Adrenal gland (tissue), 9 donors: ENCODE measurements at regions not wholly inside any gene's neighbourhood (a gene's known extent, or its start where the extent isn't known, plus 50 kb on each side); places are given as distances from the start of the nearest gene placed in this dataset.

Experiments used
- DNase-seq, 7 donors: peaks; one replicate each; pipeline ENCODE4 v3.0.0-alpha.2; 2019 to 2020
- H3K27ac ChIP-seq, 5 donors: fragments of 200-600 bp; sonication (generic) in 4 of 5; 1 replicate in 3 of 5; 2 replicates in 2 of 5; pipeline versions ENCODE4 v1.5.1 to v1.8.0; 2016 to 2020; ENCODE audit warnings: mild to moderate bottlenecking in 1 of 5
- H3K27me3 ChIP-seq: fragments of 200-600 bp; 2 replicates; pipeline ENCODE4 v1.8.0; 2021
- H3K36me3 ChIP-seq, 2 donors: fragments of 200-600 bp; replicated peaks in 1 of 2; 1 replicate in 1 of 2; 2 replicates in 1 of 2; pipeline versions ENCODE4 v1.5.1 to v1.8.0; 2018 to 2022
- H3K4me1 ChIP-seq, 2 donors: fragments of 200-600 bp; replicated peaks in 1 of 2; 1 replicate in 1 of 2; 2 replicates in 1 of 2; pipeline versions ENCODE4 v1.5.1 to v1.8.0; 2018 to 2021
- H3K4me3 ChIP-seq, 4 donors: fragments of 200-600 bp; sonication (generic) in 3 of 4; one replicate each; pipeline ENCODE4 v1.5.1; 2016 to 2018
- H3K9me3 ChIP-seq, 3 donors: fragments of 200-600 bp; sonication (generic) in 1 of 3; replicated peaks in 1 of 3; 1 replicate in 2 of 3; 2 replicates in 1 of 3; pipeline versions ENCODE4 v1.5.1 to v1.8.0; 2016 to 2021
- CTCF ChIP-seq, 6 experiments: fragments of 450-650 bp in 4 of 6; fragments of 200-600 bp in 2 of 6; sonication (generic) in 1 of 6; IDR thresholded peaks; 1 replicate in 5 of 6; 2 replicates in 1 of 6; pipeline versions ENCODE4 v1.5.1 to v1.8.0; 2016 to 2021; ENCODE audit warnings: antibody characterized with exemption in 6 of 6, mild to moderate bottlenecking in 2 of 6, moderate library complexity in 1 of 6
- POLR2A ChIP-seq, 2 donors: fragments of 450-650 bp; IDR thresholded peaks; one replicate each; pipeline ENCODE4 v1.6.1; 2017; ENCODE audit warnings: antibody characterized with exemption in 2 of 2, mild to moderate bottlenecking in 2 of 2, moderate library complexity in 1 of 2
- WGBS, 4 donors: extraction: QIAGEN DNeasy Blood & Tissue Kit in 2 of 4; methylation state at CpG; one replicate each; pipeline versions ENCODE4 v1.1.5 to v1.1.7; 2013 to 2017; 5-methylcytosine and 5-hydroxymethylcytosine counted together
- intact Hi-C, 2 donors: fragments of 100-400 bp; cut with DNase I; formaldehyde crosslinking; loops; one replicate each; pipeline versions ENCODE4 v1.14.1 to v1.15.0; 2022 to 2023
- donor health status: healthy with polysubstance abuse.
- donor health status: Bipolar disorder and iron deficiency.
- donor health status: DM: yes; HTN: yes; CAD: no.
- donor health status: DM: no; HTN: no; CAD: no.
- donor health status: DM: no; HTN: no; CAD: no.

DNA sequence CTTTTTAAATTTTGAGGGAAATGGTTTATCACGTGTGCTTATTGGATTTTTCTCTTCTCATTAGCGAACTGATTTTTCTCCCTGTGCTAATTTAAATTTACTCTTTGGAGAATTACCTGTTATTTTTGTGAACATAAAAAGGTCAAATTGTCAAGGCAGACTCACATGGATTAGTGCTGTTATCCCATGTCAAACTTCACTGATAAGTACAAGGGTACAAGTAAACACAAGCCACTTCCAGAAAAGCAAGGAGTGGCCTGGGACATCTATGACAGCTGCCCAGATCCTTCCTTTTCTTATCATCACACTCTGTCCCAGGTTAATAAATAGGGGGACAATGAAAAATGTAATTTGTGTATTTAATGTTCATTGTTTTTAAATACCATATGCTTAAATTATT, 901.2 kb downstream of the LTN1 start:
- Histone ChIP-seq H3K4me3 (no peak overlapping the region), H3K9me3 (no peaks in the 10 kb centered on the region), H3K36me3 (no peaks in the 10 kb centered on the region), H3K27ac (no peak overlapping the region), H3K4me1 (no peaks in the 10 kb centered on the region), H3K27me3 (no peaks in the 10 kb centered on the region)
- TF ChIP-seq POLR2A (IDR thresholded peaks at IDR 0.05): no peak
- TF ChIP-seq CTCF (IDR thresholded peaks at IDR 0.05): no peak
- no peak for DNase-seq
- intact Hi-C loops: no loop called here
- WGBS, 4 donors: 83 to 91% (median 85%) methylated on average over 2 of the region's 2 CpGs

DNA sequence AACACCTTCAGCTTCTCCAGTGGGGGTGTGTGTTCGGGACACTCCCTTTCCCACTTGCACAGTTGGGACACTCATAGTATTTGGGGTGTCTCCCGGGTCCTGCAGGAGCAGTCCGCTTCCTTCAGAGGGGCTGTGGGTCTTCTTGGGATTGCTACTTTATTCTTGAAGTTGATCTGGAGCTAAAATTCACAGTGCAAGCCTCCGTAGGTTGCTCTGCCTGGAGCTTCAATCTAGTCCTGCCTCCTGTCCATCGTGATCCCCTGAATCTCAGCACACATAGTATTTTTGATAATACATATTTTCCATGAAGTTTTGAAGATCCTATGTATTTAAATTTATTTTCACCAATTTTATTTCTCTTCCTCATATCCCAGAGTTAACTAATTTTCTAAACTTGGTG, 902.1 kb downstream of the LTN1 start:
- H3K27ac ChIP-seq: no peak overlapping the region
- TF ChIP-seq POLR2A (IDR thresholded peaks at IDR 0.05): no peak
- TF ChIP-seq CTCF (IDR thresholded peaks at IDR 0.05): no peak
- no peak overlapping the region for H3K4me3 ChIP-seq
- 79 to 89% (median 87%) methylated on average over 5 of the region's 5 CpGs for WGBS, 4 donors
- no peaks in the 10 kb centered on the region for H3K9me3 ChIP-seq
- H3K4me1 ChIP-seq: no peaks in the 10 kb centered on the region
- H3K27me3 ChIP-seq: no peaks in the 10 kb centered on the region
- intact Hi-C loops: no loop called here
- no peak for DNase-seq
- no peaks in the 10 kb centered on the region for H3K36me3 ChIP-seq

DNA sequence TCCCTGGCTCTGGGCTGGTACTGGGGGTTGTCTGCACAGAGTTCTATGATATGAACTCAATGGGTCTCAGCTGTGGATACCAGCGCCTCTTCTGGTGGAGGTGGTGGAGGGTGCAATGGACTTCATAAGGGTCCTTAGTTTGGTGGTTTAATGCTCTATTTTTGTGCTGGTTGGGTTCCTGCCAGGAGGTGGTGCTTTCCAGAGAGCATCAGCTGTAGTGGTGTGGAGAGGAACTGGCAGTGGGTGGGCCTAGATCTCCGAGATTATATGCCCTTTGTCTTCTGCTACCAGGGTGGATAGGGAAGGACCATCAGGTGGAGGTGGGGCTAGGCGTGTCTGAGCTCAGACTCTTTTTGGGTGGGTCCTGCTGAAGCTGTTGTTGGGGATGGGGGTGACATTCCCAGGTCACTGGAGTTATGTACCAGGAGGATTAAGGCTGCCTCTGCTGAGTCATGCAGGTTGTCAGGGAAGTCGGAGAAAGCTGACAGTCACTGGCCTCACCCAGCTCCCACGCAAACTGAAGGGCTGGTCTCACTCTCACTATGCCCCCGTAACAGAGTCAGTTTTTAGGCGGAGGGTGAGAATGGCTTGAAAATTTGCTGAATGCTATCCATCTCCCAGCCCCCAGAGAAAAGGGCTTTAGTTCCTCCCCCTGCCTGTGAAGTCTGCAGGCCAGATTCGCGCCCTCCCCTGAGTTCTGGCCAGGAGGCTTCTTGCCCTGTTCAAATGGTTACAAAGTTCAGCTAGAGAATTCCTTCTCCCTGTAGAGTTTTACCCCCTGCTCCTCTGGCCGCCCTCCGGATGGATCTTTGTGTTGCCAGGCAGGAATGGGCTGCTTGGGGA, 902.9 kb downstream of the LTN1 start:
- no peak for DNase-seq
- H3K36me3 ChIP-seq: no peaks in the 10 kb centered on the region
- TF ChIP-seq POLR2A (IDR thresholded peaks at IDR 0.05) (no peak), CTCF (IDR thresholded peaks at IDR 0.05) (no peak)
- H3K4me3 ChIP-seq: no peak overlapping the region
- no peaks in the 10 kb centered on the region for H3K4me1 ChIP-seq
- 82 to 86% (median 83%) methylated on average over 10 to 11 of the region's 11 CpGs for WGBS, 4 donors
- H3K27ac ChIP-seq: no peak overlapping the region
- intact Hi-C loops: no loop called here
- H3K9me3 ChIP-seq: no peaks in the 10 kb centered on the region
- no peaks in the 10 kb centered on the region for H3K27me3 ChIP-seq

DNA sequence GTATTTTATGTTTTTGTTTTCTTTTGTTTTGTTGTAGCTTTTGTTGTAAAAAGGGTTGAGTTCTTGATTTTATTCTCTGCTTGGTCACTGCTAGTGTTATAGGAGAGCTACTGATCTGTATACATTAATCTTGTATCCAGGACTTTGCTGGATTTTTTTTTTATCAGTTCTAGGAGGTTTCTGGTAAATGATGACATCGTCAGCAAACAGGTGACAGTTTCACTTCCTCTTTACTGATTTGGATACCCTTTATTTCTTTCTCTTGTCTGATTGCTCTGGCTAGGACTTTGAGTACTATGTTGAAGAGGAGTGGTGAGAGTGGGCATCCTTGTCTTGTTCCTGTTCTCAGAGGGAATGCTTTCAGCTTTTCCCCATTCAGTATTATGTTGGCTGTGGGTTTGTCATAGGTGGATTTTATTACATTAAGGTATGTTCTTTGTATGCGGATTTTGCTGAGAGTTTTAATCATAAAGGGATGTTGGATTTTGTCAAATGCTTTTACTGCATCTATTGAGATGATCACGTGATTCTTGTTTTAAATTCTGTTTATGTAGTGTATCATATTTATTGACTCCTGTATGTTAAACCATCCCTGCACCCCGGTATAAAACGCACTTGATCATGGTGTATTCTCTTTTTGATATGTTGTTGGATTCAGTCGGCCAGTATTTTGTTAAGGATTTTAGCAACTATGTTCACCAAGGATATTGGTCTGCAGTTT, 905.7 kb downstream of the LTN1 start:
- no peaks in the 10 kb centered on the region for H3K4me1 ChIP-seq
- TF ChIP-seq POLR2A (IDR thresholded peaks at IDR 0.05) (no peak), CTCF (IDR thresholded peaks at IDR 0.05) (no peak)
- no peak overlapping the region for H3K27ac ChIP-seq
- DNase-seq: no peak
- no peaks in the 10 kb centered on the region for H3K36me3 ChIP-seq
- 74 to 86% (median 77%) methylated on average over 6 of the region's 6 CpGs for WGBS, 4 donors
- intact Hi-C loops: no loop called here
- no peak overlapping the region for H3K4me3 ChIP-seq
- no peaks in the 10 kb centered on the region for H3K27me3 ChIP-seq
- H3K9me3 ChIP-seq: no peaks in the 10 kb centered on the region
